ENCODE measurements at regions not wholly inside any gene's neighbourhood (a gene's known extent, or its start where the extent isn't known, plus 50 kb on each side); places are given as distances from the start of the nearest gene placed in this dataset.

DNA sequence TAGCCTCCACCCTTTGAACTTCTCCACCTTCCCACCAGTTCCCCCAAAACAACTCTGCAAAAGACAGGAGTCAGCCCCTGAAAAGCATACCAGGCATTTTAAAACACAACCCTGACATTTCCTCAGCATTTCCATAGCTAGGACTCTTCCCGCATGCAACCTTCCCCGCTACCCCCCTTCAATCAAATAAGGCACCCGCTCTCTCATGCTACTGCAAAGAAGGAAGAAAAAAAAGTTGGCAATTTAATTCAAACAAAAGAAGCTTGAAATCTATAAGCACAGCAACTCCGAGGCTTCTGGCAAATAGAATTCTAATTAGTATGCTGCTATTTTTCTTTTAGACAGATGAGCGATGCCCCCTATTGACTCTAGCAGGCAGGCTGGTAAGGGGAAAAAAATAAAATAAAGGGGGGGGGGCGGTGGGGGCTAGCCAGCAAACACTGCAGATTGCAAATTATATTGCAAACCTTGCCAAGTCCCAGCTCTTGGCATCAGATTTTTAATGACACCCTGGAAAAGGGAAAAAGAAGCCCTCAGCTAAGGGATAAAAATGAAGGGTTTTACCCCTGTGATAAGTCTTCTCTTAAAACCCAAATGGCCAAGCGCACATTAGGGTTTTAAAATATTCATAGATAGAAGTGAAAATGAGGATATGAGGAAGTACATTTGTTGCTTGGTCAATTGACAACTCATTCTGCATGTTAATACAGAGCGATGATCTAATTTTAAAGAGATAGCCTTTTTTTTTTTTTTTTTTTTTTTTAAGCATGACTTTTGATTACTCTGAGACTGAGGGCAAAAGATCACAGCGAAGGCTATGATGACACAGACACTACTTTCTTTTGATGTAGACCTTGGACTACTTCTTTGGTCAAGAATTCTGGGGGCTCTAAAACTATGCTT, 255.2 kb downstream of the NR2F2 start:
- TF ChIP-seq POLR2AphosphoS5 (IDR thresholded peaks at IDR 0.05; ENCODE audit: low read depth, low read length) (no peak), FOXP2 (optimal IDR thresholded peaks at IDR 0.05; ENCODE audit: borderline replicate concordance, extremely low read depth, extremely low read length, insufficient read depth) (no peak), SIN3A (IDR thresholded peaks at IDR 0.05; ENCODE audit: borderline replicate concordance, insufficient read depth, low read length) (no peak), TAF1 (IDR thresholded peaks at IDR 0.05; ENCODE audit: borderline replicate concordance, insufficient read depth, low read length) (no peak)
- TF ChIP-seq, protein P1, sequence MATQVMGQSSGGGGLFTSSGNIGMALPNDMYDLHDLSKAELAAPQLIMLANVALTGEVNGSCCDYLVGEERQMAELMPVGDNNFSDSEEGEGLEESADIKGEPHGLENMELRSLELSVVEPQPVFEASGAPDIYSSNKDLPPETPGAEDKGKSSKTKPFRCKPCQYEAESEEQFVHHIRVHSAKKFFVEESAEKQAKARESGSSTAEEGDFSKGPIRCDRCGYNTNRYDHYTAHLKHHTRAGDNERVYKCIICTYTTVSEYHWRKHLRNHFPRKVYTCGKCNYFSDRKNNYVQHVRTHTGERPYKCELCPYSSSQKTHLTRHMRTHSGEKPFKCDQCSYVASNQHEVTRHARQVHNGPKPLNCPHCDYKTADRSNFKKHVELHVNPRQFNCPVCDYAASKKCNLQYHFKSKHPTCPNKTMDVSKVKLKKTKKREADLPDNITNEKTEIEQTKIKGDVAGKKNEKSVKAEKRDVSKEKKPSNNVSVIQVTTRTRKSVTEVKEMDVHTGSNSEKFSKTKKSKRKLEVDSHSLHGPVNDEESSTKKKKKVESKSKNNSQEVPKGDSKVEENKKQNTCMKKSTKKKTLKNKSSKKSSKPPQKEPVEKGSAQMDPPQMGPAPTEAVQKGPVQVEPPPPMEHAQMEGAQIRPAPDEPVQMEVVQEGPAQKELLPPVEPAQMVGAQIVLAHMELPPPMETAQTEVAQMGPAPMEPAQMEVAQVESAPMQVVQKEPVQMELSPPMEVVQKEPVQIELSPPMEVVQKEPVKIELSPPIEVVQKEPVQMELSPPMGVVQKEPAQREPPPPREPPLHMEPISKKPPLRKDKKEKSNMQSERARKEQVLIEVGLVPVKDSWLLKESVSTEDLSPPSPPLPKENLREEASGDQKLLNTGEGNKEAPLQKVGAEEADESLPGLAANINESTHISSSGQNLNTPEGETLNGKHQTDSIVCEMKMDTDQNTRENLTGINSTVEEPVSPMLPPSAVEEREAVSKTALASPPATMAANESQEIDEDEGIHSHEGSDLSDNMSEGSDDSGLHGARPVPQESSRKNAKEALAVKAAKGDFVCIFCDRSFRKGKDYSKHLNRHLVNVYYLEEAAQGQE (IDR thresholded peaks at IDR 0.05; ENCODE audit: insufficient read depth in 1 of 2, low read depth in 2 of 2, low read length in 2 of 2), result no peak

DNA sequence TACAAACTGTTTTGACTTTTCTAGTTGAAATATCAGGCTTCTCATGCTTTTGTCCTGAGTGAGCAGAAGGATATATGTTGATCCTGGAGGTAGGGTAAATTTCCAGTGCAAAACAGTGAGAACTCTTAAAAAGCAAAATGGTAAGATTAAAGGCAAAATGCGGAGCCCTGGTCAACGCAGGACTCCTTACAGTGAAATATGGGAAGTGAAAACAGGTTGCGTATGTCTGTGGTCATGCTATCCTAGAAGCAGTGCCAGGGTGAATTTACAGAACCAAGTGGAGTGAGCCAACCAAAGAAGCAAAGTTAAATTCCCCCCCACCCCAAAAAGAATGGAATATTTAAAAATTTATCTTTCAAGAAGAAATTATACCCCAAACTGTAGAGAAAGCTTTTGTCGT, 256.4 kb downstream of the NR2F2 start:
- TF ChIP-seq TAF1 (IDR thresholded peaks at IDR 0.05; ENCODE audit: borderline replicate concordance, insufficient read depth, low read length), result no peak
- TF ChIP-seq SIN3A (IDR thresholded peaks at IDR 0.05; ENCODE audit: borderline replicate concordance, insufficient read depth, low read length), result no peak
- TF ChIP-seq POLR2AphosphoS5 (IDR thresholded peaks at IDR 0.05; ENCODE audit: low read depth, low read length), result no peak
- no peak for TF ChIP-seq FOXP2 (optimal IDR thresholded peaks at IDR 0.05; ENCODE audit: borderline replicate concordance, extremely low read depth, extremely low read length, insufficient read depth)
- TF ChIP-seq, protein P1 (IDR thresholded peaks at IDR 0.05; ENCODE audit: insufficient read depth in 1 of 2, low read depth in 2 of 2, low read length in 2 of 2), result no peak

DNA sequence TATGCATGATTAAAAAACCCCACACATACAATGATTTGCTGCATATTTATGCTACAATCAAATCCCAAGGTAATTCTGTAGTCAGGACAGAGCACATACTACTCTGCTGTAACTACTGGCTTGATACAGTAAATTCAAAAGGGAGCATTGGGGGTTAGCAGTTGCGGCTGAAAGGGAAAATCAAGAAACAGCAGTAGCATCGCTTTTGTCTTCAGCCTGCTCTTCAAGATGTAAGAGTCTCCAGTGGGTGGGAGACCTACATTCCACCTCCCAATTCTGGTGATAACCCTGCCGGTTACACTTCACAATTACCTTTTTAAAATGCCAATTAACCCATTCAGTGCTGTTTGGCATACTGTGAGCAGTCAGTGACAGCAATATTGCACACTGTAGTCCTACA, 259.4 kb downstream of the NR2F2 start:
- TF ChIP-seq SIN3A (IDR thresholded peaks at IDR 0.05; ENCODE audit: borderline replicate concordance, insufficient read depth, low read length), result no peak
- no peak for TF ChIP-seq TAF1 (IDR thresholded peaks at IDR 0.05; ENCODE audit: borderline replicate concordance, insufficient read depth, low read length)

DNA sequence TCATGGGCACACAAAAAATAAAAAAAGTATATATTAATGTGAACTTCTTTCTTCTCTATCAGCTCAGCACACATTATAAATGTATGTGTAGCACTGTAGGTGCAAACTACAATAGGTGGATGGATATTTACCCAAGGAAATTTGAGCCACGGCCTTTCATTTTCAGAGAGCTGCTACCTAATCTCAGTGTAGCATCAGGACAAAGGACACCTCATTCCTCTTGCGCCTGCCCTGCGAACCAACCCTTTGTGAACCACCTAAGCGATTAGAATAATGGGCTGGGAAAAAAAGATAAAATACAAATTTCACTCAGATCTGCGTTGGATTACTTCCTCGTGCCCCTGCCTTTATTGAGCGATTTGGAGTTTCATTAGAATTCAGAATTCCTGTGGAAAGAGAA, 263.2 kb downstream of the NR2F2 start:
- no peak for TF ChIP-seq TAF1 (IDR thresholded peaks at IDR 0.05; ENCODE audit: borderline replicate concordance, insufficient read depth, low read length)

DNA sequence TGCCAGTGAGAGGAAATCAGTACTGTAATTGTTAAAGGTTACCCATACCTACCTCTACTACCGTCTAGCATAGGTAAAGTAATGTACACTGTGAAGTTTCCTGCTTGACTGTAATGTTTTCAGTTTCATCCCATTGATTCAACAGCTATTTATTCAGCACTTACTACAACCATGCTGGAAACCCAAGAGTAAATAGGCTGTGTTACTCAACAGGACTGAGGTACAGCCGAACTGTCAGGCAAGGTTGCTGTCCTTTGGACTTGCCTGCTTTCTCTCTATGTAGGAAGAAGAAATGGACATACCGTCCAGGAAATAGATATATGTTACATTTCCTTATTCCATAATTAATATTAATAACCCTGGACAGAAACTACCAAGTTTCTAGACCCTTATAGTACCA, 265.5 kb downstream of the NR2F2 start:
- TF ChIP-seq SIN3A (IDR thresholded peaks at IDR 0.05; ENCODE audit: borderline replicate concordance, insufficient read depth, low read length) (no peak), TAF1 (IDR thresholded peaks at IDR 0.05; ENCODE audit: borderline replicate concordance, insufficient read depth, low read length) (no peak), POLR2AphosphoS5 (IDR thresholded peaks at IDR 0.05; ENCODE audit: low read depth, low read length) (no peak), FOXP2 (optimal IDR thresholded peaks at IDR 0.05; ENCODE audit: borderline replicate concordance, extremely low read depth, extremely low read length, insufficient read depth) (no peak)
- TF ChIP-seq, protein P1 (IDR thresholded peaks at IDR 0.05; ENCODE audit: insufficient read depth in 1 of 2, low read depth in 2 of 2, low read length in 2 of 2), result no peak

DNA sequence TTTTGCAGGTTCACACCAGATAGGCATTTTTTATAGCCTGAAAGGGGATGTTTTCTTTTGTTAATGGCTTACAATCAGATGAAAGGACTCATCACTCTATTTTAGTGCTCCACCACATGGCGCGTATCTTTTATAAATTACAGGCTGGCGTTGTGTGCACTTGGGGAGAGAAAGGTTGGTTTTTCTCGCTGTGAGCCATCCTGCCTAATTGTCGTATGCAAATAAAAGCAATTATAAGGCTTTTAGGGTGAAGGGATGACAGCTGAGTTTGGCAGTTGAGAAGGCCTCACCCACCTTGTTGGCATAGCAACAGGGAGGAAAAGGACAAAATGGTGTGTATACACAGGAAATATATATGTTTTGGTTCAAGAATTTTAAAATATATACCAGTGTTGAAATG, 268.0 kb downstream of the NR2F2 start:
- TF ChIP-seq POLR2AphosphoS5 (IDR thresholded peaks at IDR 0.05; ENCODE audit: low read depth, low read length), result no peak
- TF ChIP-seq SIN3A (IDR thresholded peaks at IDR 0.05; ENCODE audit: borderline replicate concordance, insufficient read depth, low read length), result no peak
- TF ChIP-seq, protein P1 (IDR thresholded peaks at IDR 0.05; ENCODE audit: insufficient read depth in 1 of 2, low read depth in 2 of 2, low read length in 2 of 2), result no peak
- no peak for TF ChIP-seq TAF1 (IDR thresholded peaks at IDR 0.05; ENCODE audit: borderline replicate concordance, insufficient read depth, low read length)
- no peak for TF ChIP-seq FOXP2 (optimal IDR thresholded peaks at IDR 0.05; ENCODE audit: borderline replicate concordance, extremely low read depth, extremely low read length, insufficient read depth)

Data from PFSK-1 (cell line).